ENCODE measurements at regions not wholly inside any gene's neighbourhood (a gene's known extent, or its start where the extent isn't known, plus 50 kb on each side); places are given as distances from the start of the nearest gene placed in this dataset.

- H3K36me3 ChIP-seq (ENCODE audit: insufficient read depth), result no peaks in the 10 kb centered on the region
- no peak overlapping the region for H3K9ac ChIP-seq
- no peak overlapping the region for H2AFZ ChIP-seq (ENCODE audit: low read depth)
- H3K4me3 ChIP-seq (IDR thresholded peaks at IDR 0.05; ENCODE audit: insufficient read depth, low read depth, low read length), result no peak overlapping the region
- no peak overlapping the region for H3K4me2 ChIP-seq
- no peaks in the 10 kb centered on the region for H3K4me1 ChIP-seq (ENCODE audit: low read depth, poor library complexity, severe bottlenecking)
- H3K27ac ChIP-seq, result no peak overlapping the region
- no peak for TF ChIP-seq CTCF (conservative IDR thresholded peaks at IDR 0.05; ENCODE audit: low read depth, low read length)
- no peaks in the 10 kb centered on the region for H3K79me2 ChIP-seq (ENCODE audit: insufficient read depth, low read depth)
- H3K27me3 ChIP-seq (ENCODE audit: insufficient read depth, low read depth), result no peaks in the 10 kb centered on the region
- H4K20me1 ChIP-seq (ENCODE audit: insufficient read depth), result no peaks in the 10 kb centered on the region
These were observed 57.5 kb upstream of the DYNLT3 start for GRCh38 chrX:37904833-37905232.

GRCh38 chrX:37905436-37906147 is 58.2 kb upstream of the DYNLT3 start:
- H3K4me3 ChIP-seq (IDR thresholded peaks at IDR 0.05; ENCODE audit: insufficient read depth, low read depth, low read length), result no peak overlapping the region
- H3K27me3 ChIP-seq (ENCODE audit: insufficient read depth, low read depth), result no peaks in the 10 kb centered on the region
- no peaks in the 10 kb centered on the region for H3K4me1 ChIP-seq (ENCODE audit: low read depth, poor library complexity, severe bottlenecking)
- no peak overlapping the region for H3K4me2 ChIP-seq
- TF ChIP-seq CTCF (conservative IDR thresholded peaks at IDR 0.05; ENCODE audit: low read depth, low read length), result no peak
- no peak overlapping the region for H3K9ac ChIP-seq
- H4K20me1 ChIP-seq (ENCODE audit: insufficient read depth), result no peaks in the 10 kb centered on the region
- H3K79me2 ChIP-seq (ENCODE audit: insufficient read depth, low read depth), result no peaks in the 10 kb centered on the region
- no peaks in the 10 kb centered on the region for H3K36me3 ChIP-seq (ENCODE audit: insufficient read depth)
- no peak overlapping the region for H3K27ac ChIP-seq
- no peak overlapping the region for H2AFZ ChIP-seq (ENCODE audit: low read depth)

GRCh38 chrX:37906357-37906756 is 59.0 kb upstream of the DYNLT3 start:
- no peak overlapping the region for H3K4me3 ChIP-seq (IDR thresholded peaks at IDR 0.05; ENCODE audit: insufficient read depth, low read depth, low read length)
- no peak overlapping the region for H3K27ac ChIP-seq
- H3K36me3 ChIP-seq (ENCODE audit: insufficient read depth), result no peaks in the 10 kb centered on the region
- no peak for TF ChIP-seq CTCF (conservative IDR thresholded peaks at IDR 0.05; ENCODE audit: low read depth, low read length)
- no peak overlapping the region for H3K9ac ChIP-seq
- no peak overlapping the region for H2AFZ ChIP-seq (ENCODE audit: low read depth)
- H3K27me3 ChIP-seq (ENCODE audit: insufficient read depth, low read depth), result no peaks in the 10 kb centered on the region
- no peak overlapping the region for H3K4me2 ChIP-seq
- H3K4me1 ChIP-seq (ENCODE audit: low read depth, poor library complexity, severe bottlenecking), result no peaks in the 10 kb centered on the region
- H3K79me2 ChIP-seq (ENCODE audit: insufficient read depth, low read depth), result no peaks in the 10 kb centered on the region
- H4K20me1 ChIP-seq (ENCODE audit: insufficient read depth), result no peaks in the 10 kb centered on the region

- Histone ChIP-seq H3K4me1 (ENCODE audit: low read depth, poor library complexity, severe bottlenecking) (no peaks in the 10 kb centered on the region), H3K27ac (no peak overlapping the region), H3K9ac (no peak overlapping the region), H3K36me3 (ENCODE audit: insufficient read depth) (no peaks in the 10 kb centered on the region), H3K27me3 (ENCODE audit: insufficient read depth, low read depth) (no peaks in the 10 kb centered on the region), H3K79me2 (ENCODE audit: insufficient read depth, low read depth) (no peaks in the 10 kb centered on the region), H4K20me1 (ENCODE audit: insufficient read depth) (no peaks in the 10 kb centered on the region), H3K4me3 (IDR thresholded peaks at IDR 0.05; ENCODE audit: insufficient read depth, low read depth, low read length) (no peak overlapping the region), H2AFZ (ENCODE audit: low read depth) (no peak overlapping the region), H3K4me2 (no peak overlapping the region)
- TF ChIP-seq CTCF (conservative IDR thresholded peaks at IDR 0.05; ENCODE audit: low read depth, low read length), result no peak
These were observed 62.8 kb upstream of the DYNLT3 start for GRCh38 chrX:37910186-37910585.

Measured in KMS-11 (cell line).